ENCODE measurements at regions not wholly inside any gene's neighbourhood (a gene's known extent, or its start where the extent isn't known, plus 50 kb on each side); places are given as distances from the start of the nearest gene placed in this dataset.

DNA sequence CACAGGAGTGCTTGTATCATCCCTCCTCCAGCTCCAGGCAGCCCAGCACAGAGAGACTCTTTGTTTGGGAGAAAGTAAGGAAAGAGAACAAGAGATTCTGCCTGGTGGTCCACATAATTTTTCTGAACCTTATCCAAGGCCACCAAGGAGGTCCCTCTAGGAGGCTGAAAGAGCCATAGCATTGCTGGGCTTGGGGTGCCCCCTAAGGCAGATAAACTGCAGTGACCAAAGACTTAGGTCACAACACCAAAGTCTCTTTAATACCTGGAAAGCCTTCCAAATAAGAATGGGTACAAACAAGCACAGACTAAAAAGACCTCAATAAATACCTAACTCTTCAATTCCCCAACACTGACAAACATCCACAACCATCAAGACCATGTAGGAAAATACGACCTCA lies 310.2 kb upstream of the PPP2R3A start:
- TF ChIP-seq TAF1 (IDR thresholded peaks at IDR 0.05; ENCODE audit: low read depth, low read length) (no peak), POLR2A (IDR thresholded peaks at IDR 0.05; ENCODE audit: low read depth, low read length) (no peak), POLR2AphosphoS5 (IDR thresholded peaks at IDR 0.05; ENCODE audit: low read depth, low read length) (no peak), SPI1 (IDR thresholded peaks at IDR 0.05; ENCODE audit: low read depth, low read length) (no peak)

Data from GM12891 (cell line).